Esophagus muscularis mucosa (tissue), 4 donors: ENCODE measurements at regions not wholly inside any gene's neighbourhood (a gene's known extent, or its start where the extent isn't known, plus 50 kb on each side); places are given as distances from the start of the nearest gene placed in this dataset.

Experiments used
- EP300 ChIP-seq: sonication (generic); formaldehyde crosslinking; IDR thresholded peaks from one replicate; pipeline ENCODE4 v1.6.1; 2017; ENCODE audit warnings: antibody characterized with exemption
- POLR2A ChIP-seq: fragments of 450-650 bp; IDR thresholded peaks from one replicate; pipeline ENCODE4 v1.6.1; 2017; ENCODE audit warnings: antibody characterized with exemption, moderate library complexity, mild to moderate bottlenecking, low read depth
- POLR2AphosphoS5 ChIP-seq, 2 donors: sonication (generic); formaldehyde crosslinking; IDR thresholded peaks; one replicate each; pipeline ENCODE4 v1.6.1; 2017; ENCODE audit warnings: antibody characterized with exemption in 2 of 2
- TF ChIP-seq, protein P1 (sequence below), 3 experiments: fragments of 200-600 bp in 2 of 3; fragments of 450-650 bp in 1 of 3; sonication (generic) in 2 of 3; IDR thresholded peaks; one replicate each; pipeline ENCODE4 v1.5.1; 2017 to 2019; ENCODE audit warnings: antibody characterized with exemption in 3 of 3, mild to moderate bottlenecking in 2 of 3, moderate library complexity in 1 of 3

DNA sequence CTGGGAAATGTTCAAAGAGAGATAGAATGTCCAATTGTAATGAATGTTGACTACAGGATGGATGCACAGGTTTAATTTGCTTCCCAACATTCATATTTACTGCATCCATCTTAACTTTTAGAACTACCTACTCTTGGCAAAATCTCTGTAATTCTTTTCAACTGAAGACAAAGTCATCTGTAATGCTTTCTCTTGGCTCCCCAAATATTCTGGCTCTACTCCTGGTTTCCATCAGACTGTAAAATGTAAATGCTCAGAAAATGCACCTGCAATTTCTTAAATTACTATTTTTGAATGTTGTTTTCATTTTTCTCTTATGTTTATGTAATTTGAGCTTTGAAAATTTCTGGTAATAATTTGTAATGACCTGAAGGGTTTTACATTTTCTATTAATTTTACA lies 480.8 kb upstream of the IMPG1 start:
- no peak for TF ChIP-seq POLR2AphosphoS5 (IDR thresholded peaks at IDR 0.05)
- TF ChIP-seq, protein P1, sequence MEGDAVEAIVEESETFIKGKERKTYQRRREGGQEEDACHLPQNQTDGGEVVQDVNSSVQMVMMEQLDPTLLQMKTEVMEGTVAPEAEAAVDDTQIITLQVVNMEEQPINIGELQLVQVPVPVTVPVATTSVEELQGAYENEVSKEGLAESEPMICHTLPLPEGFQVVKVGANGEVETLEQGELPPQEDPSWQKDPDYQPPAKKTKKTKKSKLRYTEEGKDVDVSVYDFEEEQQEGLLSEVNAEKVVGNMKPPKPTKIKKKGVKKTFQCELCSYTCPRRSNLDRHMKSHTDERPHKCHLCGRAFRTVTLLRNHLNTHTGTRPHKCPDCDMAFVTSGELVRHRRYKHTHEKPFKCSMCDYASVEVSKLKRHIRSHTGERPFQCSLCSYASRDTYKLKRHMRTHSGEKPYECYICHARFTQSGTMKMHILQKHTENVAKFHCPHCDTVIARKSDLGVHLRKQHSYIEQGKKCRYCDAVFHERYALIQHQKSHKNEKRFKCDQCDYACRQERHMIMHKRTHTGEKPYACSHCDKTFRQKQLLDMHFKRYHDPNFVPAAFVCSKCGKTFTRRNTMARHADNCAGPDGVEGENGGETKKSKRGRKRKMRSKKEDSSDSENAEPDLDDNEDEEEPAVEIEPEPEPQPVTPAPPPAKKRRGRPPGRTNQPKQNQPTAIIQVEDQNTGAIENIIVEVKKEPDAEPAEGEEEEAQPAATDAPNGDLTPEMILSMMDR (IDR thresholded peaks at IDR 0.05), result no peak
- no peak for TF ChIP-seq POLR2A
- no peak for TF ChIP-seq EP300
